Activated CD4-positive, CD25-positive, alpha-beta regulatory T cell treated with anti-CD3 and anti-CD28 coated beads, Interleukin-2, amount 50 U/mL, for 24 hours (primary cell): ENCODE measurements at regions not wholly inside any gene's neighbourhood (a gene's known extent, or its start where the extent isn't known, plus 50 kb on each side); places are given as distances from the start of the nearest gene placed in this dataset.
"Not testable (repeated sequence)": the region's sequence is repeated elsewhere in the genome, so short reads cannot be mapped to it uniquely, and the experiment has no call there.

Experiments
- ATAC-seq, 2 donors: fragments of 150-1000 bp; cut with Tn5 transposase; one replicate each; pipeline ENCODE4 v1.10.0; 2021; ENCODE audit warnings: mild to moderate bottlenecking in 1 of 2, moderate library complexity in 1 of 2

- no peak for ATAC-seq
These were observed 153.2 kb upstream of the NR2F2 start for GRCh38 chr15:96177279-96177678.

GRCh38 chr15:96180087-96180748, 150.3 kb upstream of the NR2F2 start:
- no peak for ATAC-seq

GRCh38 chr15:96181217-96181616, 149.3 kb upstream of the NR2F2 start:
- no peak for ATAC-seq

- no peak for ATAC-seq
These were observed 148.6 kb upstream of the NR2F2 start for GRCh38 chr15:96181873-96182301.

- no peak for ATAC-seq
These were observed 147.6 kb upstream of the NR2F2 start for GRCh38 chr15:96182736-96183513.

GRCh38 chr15:96183514-96183850, 147.0 kb upstream of the NR2F2 start:
- no peak for ATAC-seq

- no peak for ATAC-seq
These were observed 146.6 kb upstream of the NR2F2 start for GRCh38 chr15:96183867-96184266.

- ATAC-seq = no peak
These were observed 146.2 kb upstream of the NR2F2 start for GRCh38 chr15:96184297-96184696.

- ATAC-seq = no peak
These were observed 144.4 kb upstream of the NR2F2 start for GRCh38 chr15:96186105-96186504.

- no peak for ATAC-seq
These were observed 142.9 kb upstream of the NR2F2 start for GRCh38 chr15:96187341-96188305.

GRCh38 chr15:96197721-96198120, 132.8 kb upstream of the NR2F2 start:
- no peak for ATAC-seq

- ATAC-seq = no peak
These were observed 131.4 kb upstream of the NR2F2 start for GRCh38 chr15:96199111-96199510.

GRCh38 chr15:96200357-96200967, 130.0 kb upstream of the NR2F2 start:
- no peak for ATAC-seq

GRCh38 chr15:96201696-96202095, 128.8 kb upstream of the NR2F2 start:
- ATAC-seq = no peak

GRCh38 chr15:96205588-96205987, 124.9 kb upstream of the NR2F2 start:
- ATAC-seq = not testable (repeated sequence)

- ATAC-seq = no peak
These were observed 123.0 kb upstream of the NR2F2 start for GRCh38 chr15:96207377-96208006.

GRCh38 chr15:96209285-96209735, 121.2 kb upstream of the NR2F2 start:
- no peak for ATAC-seq

- no peak for ATAC-seq
These were observed 117.5 kb upstream of the NR2F2 start for GRCh38 chr15:96213045-96213444.

GRCh38 chr15:96213896-96214295, 116.6 kb upstream of the NR2F2 start:
- ATAC-seq = no peak

GRCh38 chr15:96216481-96216880, 114.0 kb upstream of the NR2F2 start:
- not testable (repeated sequence) for ATAC-seq

- no peak for ATAC-seq
These were observed 112.5 kb upstream of the NR2F2 start for GRCh38 chr15:96217983-96218382.
